RPMI7951 (cell line): ENCODE measurements at regions not wholly inside any gene's neighbourhood (a gene's known extent, or its start where the extent isn't known, plus 50 kb on each side); places are given as distances from the start of the nearest gene placed in this dataset.
A peak's percentile ranks its signal among the peaks of the same experiment; 100 is the strongest.
"Not testable (repeated sequence)": the region's sequence is repeated elsewhere in the genome, so short reads cannot be mapped to it uniquely, and the experiment has no call there.

Experiments used
- DNase-seq: peaks from one replicate; pipeline ENCODE4 v3.0.0-alpha.2; 2012; ENCODE audit warnings: low read depth

DNA sequence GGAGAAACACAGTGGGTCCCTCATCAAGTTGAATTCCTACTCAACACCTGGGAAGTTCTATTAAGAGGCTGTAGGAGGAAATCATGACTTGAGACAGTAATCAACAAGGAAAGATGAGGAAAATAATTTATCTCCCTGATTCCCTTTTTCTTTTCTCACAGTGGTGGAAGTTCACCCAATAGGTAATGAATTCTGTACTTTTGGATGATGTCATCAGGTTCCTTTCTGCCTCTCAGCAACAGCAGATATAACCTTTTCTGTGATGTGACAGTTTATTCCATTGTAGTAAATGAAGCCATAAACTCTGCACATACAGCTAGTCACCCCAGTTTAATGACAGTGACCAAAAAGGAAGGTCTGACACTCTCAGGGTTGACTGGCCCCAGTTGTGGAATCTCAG lies 1265.0 kb downstream of the NXPH1 start:
- no peak for DNase-seq

DNA sequence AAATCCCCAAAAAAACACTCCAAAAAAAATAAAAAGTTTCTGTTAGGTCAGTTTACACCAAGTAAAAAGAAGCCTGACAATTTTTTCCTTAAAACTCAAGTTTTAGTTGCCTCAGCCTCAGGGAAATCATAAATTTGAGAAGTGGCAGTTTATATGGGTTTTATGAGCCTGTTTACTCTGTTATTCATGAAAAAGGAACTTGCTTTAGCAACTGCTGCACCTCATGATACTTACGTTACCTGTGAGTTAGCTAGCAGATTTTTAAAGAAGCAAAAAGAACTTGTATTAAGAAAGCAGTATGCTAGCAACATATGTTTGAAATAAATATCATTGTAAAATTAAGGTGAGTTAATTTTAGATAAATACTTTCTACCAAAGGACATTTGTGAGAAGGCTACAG lies 1264.5 kb upstream of the PHF14 start:
- DNase-seq = no peak

DNA sequence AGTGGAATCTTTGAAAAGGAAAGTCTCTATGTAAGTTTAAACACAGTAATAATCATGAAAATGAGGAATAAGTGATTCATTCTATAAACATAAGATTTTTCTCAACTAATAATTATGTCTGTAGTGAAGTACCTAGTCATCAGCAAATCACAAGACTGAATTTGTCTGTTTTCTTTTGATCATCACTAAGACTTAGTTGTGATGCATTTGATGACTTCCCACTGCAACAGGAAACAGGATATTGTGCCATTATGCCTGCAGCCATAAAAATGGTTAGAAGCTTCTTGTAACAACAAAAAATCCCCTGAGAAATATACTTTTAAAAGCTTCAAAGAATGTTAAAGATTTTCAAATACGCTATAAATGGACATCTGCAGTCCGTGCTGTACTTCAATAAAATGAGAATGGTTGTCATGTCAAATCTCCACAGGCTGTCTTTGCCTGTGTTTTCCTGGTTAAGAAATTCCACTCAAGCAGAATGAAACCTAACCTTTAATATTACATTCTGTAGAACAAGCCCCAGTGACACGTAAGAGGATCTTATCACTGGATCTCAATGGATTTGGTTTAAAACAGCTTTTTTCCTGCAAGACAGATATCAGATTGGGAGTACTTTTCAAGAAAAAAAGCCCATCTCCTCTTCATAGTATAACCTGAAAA lies 1262.3 kb upstream of the PHF14 start:
- DNase-seq = no peak

DNA sequence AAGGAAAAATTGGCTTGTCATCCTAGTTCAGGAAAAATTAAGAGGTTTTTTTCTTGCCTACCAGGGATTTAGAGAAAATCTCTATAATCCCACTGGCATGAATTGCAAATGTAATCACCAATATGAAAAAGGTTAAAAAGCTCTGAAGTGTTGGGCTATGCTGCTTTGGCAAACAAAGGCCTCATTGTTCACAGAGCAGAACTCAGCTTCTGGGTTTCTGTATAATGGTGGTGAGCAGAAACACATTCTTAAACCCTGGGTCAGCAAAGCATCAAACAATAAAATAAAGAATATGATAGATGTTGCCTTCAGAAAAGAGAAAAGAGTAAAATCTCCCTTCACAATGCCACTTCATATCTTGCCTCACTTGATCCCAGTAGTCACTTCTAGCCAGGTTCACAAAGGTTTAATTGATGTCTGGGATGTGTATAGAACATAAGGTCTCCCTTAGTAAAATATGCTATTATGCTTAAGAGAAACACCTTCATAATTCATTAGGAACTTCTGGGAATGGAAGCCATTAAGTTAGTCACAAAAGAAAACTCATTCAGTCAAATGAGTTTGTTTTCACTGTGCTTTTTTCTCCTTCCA lies 1255.5 kb upstream of the PHF14 start:
- peak; percentile 15 for DNase-seq

GRCh38 chr7:9719303-9719702 lies 1254.4 kb upstream of the PHF14 start:
- no peak for DNase-seq

GRCh38 chr7:9719721-9720120 lies 1254.0 kb upstream of the PHF14 start:
- no peak for DNase-seq

DNA sequence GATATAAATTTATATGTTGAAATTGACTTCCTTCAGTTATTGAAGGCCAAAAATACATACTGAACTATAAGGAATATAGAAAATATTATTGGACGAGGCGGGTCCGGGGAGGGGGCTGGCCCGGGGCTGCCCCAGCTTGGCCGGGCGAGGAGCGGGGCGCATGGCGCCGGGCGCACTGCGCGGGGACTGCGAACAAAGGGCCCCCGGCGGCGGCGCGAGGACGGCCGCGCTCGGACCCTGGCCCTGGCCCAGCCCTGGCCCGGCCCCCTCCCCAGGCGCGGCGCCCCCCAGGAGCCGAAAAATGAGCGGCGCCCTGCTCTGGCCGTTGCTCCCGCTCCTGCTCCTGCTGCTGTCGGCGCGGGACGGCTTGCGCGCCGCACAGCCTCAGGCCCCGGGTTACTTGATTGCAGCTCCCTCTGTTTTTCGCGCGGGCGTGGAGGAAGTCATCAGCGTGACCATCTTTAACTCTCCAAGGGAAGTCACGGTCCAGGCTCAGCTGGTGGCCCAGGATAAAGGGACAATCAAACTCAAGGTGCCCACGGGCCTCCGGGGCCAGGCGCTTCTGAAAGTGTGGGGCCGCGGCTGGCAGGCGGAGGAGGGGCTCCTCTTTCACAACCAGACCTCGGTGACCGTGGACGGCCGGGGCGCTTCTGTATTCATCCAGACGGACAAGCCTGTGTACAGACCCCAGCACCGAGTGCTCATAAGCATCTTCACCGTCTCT lies 1247.6 kb upstream of the PHF14 start:
- DNase-seq = not testable (repeated sequence)

DNA sequence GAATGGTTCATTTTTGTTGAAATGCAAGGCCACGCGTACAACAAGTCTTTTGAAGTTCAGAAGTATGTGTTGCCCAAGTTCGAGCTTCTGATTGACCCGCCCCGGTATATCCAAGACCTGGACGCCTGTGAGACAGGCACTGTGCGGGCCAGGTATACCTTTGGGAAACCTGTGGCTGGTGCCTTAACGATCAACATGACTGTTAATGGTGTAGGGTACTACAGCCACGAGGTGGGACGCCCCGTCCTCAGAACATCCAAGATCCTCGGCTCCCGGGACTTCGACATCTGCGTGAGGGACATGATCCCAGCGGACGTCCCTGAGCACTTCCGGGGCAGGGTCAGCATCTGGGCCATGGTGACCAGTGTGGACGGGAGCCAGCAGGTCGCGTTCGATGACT lies 1246.9 kb upstream of the PHF14 start:
- DNase-seq = not testable (repeated sequence)

GRCh38 chr7:9727467-9727869 lies 1246.2 kb upstream of the PHF14 start:
- not testable (repeated sequence) for DNase-seq

DNA sequence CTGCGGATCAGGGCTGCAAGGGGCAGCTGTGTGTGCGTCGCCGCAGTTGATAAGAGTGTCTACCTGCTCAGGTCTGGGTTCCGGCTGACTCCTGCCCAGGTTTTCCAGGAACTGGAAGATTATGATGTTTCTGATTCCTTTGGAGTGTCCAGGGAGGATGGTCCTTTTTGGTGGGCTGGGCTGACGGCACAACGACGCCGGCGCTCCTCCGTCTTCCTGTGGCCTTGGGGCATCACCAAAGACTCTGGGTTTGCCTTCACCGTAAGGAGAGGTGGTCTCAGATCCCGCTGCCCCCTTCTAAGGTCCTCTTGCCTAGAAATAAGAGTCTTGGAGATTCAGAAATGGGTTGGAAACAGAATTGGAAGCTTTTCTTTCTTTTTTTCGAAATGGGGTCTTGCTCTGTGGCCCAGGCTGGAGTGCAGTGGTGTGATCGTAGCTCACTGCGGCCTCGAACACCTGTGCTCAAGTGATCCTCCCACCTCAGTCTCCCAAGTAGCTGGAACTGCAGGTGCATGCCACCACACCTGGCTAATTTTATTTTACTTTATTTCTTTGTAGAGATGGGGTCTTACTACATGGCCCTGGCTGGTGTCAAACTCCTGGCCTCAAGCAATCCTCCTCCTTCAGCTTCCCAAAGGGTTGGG lies 1245.5 kb upstream of the PHF14 start:
- not testable (repeated sequence) for DNase-seq

DNA sequence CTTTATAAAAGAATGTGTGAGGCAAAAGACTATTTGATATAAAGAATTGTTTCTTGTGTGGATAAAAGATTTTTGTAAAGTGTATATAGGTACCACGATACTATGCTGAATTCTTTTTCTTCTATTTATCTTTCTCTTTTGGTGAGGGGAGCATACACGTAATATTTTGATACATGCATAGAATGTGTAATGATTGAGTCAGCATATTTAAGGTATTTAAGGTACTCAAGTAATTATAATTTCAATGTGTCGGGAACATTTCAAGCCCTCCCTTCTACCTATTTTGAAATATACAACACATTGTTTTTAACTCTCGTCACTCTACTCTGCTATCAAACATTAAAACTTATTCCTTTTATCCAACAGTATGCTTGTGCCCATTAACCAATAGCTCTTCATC lies 1221.6 kb upstream of the PHF14 start:
- no peak for DNase-seq

GRCh38 chr7:9761224-9761623 lies 1212.4 kb upstream of the PHF14 start:
- no peak for DNase-seq

DNA sequence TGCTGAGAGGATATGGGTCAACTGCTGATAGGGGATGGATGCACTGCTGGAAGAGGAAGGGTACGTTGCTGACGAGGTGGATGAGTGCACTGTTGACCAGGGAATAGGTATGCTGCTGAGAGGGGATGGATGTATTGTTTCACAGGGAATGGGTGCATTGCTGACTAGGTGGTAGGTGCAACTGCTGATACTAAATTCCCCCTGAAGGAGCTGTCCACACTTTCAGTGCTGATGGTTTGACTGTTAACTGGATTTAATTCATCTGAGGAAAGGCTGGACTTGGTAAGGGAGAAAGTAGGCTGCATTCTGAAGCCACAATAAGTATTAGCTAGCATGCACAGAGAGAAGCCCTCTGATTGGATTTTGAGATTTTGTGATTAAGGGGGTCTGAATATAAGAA lies 1196.8 kb upstream of the PHF14 start:
- no peak for DNase-seq

- DNase-seq = no peak
Measured at GRCh38 chr7:9778367-9778766, 1195.3 kb upstream of the PHF14 start.

DNA sequence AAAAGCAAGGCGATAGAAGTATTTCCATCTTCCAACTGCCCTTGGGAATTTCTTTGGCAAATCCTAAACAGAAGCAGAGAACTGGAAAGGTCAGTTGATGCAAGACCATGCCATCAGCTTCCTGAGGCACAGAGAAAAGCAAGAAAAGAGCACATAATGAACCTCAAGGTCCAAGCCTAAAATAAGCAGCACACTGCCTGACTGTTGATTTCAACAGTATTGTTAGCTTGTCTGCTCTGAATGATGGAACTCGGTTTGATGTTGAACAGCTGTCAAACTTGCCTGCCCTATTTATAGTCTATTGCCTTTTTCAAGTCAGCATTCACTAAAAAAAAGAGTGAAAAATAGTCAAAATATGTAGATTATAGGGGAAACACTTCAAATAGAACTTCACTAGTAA lies 1192.0 kb upstream of the PHF14 start:
- DNase-seq = no peak

DNA sequence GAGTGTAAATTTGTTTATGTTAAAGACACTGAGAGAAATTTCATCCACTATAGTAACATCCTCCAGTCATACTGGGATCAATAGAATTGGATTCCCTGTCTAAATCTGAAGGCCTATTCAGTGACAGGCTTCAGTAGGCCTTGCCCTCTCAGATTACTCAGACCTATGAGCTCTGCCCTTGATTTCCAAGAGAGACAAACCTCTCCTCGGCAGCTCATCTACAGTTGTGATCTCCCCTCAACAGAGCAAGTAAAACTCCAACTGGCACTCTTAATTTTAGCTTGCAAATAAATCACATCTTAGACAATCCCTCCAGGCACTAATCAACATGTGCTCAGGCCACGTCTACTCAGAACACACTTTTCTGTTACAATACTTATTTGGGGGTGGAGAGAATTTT lies 1191.4 kb upstream of the PHF14 start:
- DNase-seq = no peak

DNA sequence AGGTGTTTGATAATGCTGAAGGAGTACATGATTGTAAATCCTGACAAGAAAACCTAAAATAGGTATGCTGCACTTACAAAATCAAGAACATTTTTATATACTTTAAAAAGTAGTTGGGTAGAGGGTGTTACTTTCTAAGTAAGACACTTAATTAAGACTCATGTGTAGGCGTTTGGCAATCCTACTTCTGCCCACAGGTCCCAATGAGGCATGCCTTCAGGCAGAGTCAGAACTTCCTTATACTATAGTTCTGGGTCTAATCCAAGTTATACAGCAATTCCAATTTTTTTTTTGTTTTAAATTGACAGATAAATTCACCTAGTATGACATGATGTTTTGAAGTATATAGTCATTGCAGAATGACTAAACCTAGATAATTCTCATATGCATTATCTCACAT lies 1188.5 kb upstream of the PHF14 start:
- DNase-seq = no peak

DNA sequence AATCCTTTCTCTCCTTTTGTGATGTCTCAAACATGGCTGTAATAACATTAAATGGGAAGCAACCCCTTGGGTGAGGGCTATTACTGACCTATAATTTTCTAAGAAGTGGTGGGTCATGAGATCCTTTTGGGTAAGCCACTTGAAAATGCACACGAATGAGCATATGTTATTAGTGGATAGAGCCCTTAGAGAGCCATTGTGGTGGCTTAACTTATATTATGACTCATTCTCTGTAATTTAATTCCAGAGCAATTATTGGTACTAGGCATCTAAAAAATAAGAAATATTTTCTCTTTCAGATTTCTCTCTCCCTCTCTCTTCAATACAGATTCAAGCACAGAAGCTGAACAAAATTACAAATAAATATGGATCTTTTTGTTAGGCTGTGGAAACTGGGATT lies 1177.4 kb upstream of the PHF14 start:
- no peak for DNase-seq

DNA sequence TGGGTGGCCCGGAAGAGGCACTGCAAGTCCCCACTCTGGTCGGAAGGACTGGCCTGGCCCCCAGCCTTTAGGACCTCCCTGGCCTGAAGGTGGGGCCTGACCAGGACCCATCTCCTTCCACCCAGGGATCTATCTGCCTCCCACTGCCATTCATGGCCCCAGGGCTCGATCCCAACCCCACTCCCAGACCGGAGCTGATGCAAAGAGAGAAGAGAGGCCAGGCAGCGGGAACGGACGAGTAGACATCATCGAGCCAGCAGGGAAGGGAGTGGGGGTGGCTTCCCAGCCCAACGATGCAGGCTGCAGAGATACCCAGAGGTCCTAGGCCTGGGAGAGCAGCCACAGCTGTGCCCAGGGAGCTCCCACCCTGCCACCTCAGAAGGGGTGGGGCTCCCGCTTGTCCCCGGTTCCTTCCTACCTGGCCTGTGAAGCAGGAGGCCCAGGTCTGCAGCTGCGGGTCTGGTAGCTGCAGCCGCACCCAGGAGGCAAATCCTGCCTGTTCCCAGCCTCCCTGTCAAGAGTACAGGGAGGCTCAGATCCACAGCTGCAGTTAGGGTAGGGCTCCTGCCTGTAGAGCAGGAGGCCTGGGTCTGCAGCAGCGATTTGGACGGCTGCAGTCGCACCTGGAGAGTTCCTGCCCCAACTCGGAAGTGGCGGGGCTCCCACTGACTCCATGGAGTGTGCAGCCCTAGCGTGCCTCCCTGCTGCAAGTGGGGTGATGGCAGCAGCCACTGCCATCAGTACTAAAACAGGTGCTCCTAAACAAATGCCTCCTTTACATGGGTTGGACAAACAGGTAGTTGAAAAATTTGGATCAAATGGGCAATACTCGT lies 1151.0 kb upstream of the PHF14 start:
- DNase-seq = no peak

DNA sequence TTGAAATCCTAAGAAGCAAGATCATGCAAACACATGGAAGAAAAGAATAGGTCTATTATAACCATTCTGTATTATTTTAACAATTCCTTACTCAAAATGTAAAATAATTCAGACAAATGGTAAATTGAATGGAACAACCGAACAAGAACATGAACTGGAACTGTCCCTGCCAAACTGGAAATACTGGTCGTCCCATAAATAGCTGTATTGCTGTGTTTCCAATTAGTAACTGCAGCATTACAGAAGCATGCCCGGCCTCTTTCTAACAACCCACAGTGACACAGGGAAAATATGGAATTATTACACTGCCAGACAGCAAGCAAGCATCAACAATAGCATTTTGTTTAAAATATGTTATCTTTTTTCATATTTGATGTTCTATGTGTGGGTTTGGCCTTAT lies 1138.5 kb upstream of the PHF14 start:
- DNase-seq = no peak

- DNase-seq = no peak
Measured at GRCh38 chr7:9836671-9837070, 1137.0 kb upstream of the PHF14 start.

GRCh38 chr7:9842301-9842700 lies 1131.4 kb upstream of the PHF14 start:
- DNase-seq = no peak
